DMS 273 (cell line): ENCODE measurements at regions not wholly inside any gene's neighbourhood (a gene's known extent, or its start where the extent isn't known, plus 50 kb on each side); places are given as distances from the start of the nearest gene placed in this dataset.
"Not testable (repeated sequence)": the region's sequence is repeated elsewhere in the genome, so short reads cannot be mapped to it uniquely, and the experiment has no call there.

ENCODE experiments used
- DNase-seq: peaks from one replicate; lab custom pipeline; 2025; ENCODE audit not compliant: unreplicated experiment; lab: John Stamatoyannopoulos, UW

DNA sequence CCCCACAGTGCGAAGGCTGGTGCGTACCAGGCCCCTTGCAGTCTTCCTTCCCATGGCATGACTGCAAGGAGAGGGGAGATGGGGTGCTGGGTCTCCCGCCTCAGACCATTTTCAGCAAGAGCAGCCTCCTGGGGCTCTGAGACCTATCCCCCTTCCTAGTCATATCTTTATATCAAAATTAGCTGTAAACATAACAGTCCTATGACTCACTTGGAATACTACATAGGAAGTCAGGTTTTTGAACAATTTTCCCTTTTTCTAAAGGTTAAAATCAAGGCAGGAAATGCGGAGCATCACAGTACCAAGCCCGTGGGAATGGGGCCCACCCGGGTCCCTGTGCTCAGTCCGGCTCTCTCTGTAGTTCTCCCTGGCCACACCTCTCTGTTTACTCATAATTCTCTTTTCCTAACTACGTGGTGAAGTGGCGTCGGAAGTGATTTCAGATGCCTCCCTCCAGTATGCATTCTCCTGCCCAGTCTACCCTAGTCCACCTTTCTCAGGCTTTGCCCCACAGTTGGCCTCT is 109.8 kb upstream of the TMEM170B start:
- no peak for DNase-seq

DNA sequence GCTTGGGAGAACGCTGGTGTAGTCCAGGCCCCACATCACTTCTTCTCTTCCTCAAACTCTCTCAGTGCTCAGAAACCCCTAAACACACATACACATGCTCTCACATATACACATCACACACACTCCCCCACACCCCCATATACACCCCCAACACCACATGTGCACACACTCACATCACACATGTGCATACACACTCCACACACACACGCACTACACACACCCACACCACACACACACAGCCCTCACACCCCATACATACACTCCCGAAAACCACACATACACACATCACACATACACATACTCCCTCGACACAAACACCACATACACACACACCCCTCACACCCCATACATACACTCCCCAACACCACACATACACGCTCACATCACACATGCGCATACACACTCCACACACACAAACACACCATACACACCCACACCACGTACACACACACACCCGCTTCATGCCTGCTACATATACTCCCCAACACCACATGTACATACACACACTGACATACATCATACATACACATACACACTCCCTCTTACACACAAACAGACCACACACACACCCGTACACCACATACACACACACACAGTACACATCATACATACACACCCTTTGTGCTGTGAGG is 110.3 kb upstream of the TMEM170B start:
- no peak for DNase-seq

DNA sequence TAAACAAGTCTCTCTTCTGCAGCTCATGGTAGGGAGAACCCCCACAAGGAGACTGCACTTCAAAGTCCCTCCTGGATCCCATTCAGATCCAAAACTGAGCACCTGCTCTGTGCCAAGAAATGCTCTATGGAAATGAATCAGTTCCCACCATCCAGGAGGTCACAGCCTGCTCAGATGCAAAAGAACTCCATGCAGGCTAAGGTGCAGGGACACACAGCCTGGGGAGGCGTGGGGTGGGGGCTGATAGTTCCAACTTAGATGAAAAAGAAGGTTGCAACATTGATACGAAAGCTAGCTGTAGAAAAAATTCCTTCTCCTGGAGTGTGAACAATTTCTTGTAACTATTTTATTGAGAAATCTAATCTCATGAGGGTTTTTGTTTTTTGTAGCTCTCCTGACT is 111.0 kb upstream of the TMEM170B start:
- DNase-seq: no peak

DNA sequence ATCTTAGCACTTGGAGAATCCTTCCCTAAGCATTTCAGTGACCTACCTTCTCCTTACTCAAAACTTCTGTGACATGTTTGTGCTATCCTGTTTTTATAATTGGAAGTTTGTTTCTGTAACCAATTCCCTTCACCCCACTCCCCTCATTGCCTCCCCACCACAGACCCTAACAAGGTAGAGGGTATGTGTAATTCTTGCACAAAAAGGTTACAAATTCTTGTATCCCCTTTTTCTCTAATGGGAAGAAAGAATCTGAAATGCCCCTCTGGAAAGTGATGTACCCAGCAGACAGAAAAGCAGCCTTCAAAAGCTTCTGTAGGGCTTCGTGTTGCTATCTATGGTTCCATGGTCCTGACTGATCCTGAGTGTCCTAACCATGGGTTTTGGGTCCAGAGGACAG is 111.7 kb upstream of the TMEM170B start:
- DNase-seq: no peak

DNA sequence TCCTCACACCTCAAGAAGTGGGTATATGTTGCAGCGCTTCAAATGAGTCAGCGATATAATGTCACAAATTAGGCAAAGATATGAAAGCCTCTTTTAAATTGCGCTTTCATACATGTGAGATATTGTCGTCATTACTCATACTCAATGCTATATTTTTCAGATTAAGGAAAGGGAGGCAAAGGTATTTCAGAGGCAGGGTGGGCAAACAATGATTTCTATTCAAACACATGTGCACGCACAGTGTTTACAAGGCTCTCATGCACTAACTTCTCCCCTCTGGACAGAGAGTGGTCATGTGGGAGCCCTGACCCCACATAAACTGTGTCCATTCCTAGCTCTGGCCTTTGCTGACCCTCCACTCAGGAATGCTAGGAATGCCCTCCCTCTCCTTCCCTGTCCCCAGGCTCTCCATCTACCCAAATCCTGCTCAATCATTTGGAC is 112.1 kb upstream of the TMEM170B start:
- DNase-seq: no peak

DNA sequence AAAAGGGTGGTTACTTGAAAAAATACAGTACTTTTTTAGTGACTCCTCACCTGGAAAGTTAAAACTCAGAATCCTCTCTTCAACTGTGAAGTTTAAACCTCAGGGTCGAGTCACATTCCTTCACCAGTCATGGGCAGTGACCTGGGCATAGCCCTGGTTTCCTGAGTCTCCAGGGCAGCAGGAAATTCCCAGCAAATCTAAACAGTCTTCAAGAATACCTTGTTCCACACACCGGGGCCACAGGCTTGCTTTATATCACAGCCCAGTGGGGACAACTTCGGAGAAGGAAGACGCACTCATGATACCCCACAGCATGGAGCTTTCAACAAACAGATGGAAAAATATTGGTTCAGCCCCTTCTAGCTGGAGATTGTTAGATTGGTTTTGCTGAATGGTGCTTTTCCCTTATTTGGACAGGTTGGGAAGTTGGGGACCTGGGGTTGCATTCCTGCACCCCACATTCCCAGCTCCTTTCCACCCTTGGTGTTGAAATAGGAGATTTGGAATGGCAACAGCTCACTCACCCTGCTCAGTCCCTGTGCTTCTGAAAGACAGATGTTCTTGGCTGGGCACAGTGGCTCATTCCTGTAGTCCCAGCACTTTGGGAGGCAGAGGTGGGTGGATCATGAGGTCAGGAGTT is 113.0 kb upstream of the TMEM170B start:
- DNase-seq: no peak

DNA sequence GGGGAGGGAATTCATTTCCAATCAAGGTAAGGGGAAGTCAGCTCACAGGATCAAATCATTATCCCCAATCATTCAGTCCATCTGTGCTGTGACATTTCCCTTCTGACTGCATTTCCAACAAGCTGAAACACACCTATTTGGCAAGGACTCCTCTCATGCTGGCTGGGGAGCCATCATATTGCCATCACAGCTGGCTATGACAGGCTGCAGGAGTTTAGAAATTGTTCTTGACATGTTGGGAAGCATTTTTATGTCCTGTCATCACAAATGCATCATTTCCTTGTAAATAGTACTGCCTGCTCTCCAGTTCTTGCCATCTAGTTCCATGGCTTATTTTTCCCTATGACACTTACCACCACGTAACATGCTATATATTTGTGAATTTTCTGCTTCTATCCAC is 113.9 kb upstream of the TMEM170B start:
- no peak for DNase-seq

DNA sequence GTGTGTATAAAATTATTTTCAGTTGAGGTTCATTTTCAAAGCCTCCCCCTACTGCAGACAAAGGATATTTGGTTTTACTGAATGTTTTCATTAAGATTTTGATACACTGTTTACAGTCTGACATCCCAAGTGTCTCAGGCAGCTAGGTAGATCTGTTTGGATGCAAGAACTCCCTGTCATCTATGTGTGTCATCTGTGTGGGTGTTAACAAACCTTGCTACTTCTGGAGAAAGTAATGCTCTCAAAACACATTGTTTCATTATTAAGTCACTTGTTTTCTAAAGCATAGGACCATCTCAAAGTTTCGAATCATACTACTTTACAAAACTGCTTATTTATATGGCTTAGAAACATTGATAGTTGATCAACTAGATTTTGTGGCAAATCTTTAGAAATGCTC is 114.5 kb upstream of the TMEM170B start:
- no peak for DNase-seq

DNA sequence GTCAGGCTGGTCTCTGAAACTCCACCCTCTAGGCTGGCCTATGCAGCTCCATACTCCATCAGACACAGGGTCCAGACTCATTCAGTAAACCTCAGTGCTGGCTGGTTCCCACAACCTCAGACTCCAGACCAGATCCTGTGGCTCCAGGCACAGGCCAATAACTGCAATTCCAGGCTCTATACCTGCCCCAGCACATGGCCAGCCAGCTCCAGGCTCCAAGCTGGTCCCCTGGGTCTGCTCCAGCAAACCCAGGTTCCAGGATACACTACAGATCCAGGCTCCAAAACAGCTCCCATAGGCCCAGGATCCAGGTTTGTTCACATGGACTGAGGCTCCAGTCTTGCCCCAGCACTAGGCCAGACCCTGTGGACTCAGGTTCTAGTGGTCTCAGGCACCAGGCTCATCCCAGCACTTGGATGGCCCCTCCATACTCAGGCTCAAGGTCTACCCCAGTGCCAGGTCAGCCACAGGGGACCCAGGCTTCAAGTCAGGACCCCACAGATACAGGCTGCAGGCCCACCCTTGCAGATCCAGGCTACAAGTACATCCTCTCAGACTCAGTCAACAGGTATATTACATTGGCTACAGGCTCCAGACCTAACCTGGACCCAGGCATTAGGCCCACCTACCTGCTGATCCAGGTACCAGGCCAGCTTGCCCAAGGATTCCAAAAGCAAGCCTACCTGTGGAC is 117.6 kb upstream of the TMEM170B start:
- DNase-seq: no peak

DNA sequence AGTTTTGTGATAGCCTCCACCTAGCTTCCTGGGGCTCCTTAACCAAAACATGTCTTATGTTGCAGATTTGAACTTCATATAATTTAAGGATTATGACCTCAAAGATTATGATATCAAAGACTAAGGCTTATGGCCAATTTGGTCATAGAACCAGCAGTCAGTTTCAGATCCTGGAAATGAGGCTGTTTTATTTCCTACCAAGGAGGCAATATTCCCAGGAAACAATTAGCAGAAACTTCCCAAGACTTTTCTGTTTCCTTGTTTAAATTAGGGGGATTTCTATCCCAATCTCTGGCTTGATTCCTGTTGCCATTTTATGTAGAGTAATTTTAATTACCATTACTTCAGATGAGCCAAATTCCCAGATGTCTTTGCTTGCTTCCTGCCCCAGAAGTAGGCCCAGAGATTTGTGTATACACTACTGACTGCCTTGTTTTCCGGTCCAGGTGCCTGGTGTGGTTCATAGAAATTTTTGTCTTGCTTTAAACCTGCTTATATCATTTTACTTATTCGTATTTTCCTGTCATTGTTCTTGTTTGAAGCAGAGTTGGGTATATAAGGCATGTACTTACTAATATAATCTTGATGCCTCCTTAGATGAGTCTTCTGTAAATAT is 119.2 kb upstream of the TMEM170B start:
- DNase-seq: no peak

DNA sequence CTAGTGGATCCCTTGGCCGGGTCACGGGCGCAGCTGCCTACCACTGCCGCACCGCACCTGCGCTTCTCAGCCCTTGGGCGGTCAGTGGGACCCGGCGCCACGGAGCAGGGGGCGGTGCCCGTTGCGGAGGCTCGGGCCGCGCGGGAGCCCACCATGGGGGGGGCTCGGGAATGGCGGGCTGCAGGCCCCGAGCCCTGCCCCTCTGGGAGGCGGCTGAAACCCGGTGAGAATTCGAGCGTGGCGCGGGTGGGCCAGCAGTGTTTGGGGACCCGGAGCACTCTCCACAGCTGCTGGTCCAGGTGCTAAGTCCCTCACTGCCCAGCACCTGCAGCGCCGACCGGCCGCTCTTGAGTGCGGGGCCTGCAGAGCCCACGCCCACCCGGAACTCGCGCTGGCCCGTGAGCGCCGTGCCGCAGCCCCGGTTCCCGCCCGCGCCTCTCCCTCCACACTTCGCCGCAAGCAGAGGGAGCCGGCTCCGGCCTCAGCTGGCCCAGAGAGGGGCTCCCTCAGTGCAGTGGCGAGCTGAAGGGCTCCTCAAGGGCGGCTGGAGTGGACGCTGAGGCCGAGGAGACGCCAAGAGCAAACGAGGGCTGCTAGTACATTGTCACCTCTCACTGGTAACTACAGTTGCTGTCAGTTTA is 120.5 kb upstream of the TMEM170B start:
- no peak for DNase-seq

DNA sequence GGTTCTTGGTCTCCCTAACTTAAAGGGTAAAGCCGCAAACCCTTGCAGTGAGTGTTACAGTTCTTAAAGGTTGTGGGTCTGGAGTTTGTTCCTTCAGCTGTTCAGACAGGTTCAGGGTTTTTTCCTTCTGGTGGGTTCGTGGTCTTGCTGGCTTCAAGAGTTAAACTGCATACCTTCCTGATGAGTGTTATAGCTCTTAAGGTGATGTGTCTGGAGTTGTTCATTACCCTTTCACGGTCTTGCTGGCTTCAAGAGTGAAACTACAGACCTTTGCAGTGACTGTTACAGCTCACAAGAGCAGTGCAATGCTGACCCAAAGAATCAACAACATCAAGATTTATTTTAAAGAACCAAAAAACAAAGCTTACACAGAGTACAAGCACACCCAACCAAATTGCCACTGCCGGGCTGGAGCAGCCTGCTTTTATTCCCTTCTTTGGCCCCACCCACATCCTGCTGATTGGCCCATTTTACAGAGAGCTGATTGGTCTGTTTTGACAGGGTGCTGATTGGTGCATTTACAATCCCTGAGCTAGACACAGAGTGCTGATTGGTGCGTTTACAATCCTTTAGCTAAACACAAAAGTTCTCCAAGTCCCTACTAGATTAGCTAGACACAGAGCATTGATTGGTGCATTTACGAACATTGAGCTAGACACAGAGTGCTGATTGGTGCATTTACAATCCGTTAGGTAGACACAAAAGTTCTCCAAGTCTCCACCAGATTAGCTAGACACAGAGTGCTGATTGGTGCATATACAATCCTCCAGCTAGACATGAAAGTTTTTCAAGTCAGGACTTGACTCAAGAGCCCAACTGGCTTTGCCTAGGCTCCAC is 121.2 kb upstream of the TMEM170B start:
- DNase-seq: not testable (repeated sequence)

DNA sequence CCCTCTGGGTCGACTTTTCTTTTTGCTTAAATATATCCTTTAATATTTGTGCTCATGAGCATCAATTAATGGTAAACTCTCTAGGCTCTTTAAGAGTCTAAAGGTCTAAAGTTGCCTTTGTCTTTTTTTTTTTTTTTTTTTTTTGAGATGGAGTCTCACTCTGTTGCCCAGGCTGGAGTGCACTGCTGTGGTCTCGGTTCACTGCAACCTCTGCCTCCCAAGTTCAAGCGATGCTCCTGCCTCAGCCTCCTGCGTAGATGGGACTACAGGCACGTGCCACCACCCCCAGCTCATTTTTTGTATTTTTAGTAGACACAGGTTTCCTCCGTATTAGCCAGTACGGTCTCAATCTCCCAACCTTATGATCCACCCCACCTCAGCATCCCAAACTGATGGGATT is 122.0 kb upstream of the TMEM170B start:
- DNase-seq: no peak

DNA sequence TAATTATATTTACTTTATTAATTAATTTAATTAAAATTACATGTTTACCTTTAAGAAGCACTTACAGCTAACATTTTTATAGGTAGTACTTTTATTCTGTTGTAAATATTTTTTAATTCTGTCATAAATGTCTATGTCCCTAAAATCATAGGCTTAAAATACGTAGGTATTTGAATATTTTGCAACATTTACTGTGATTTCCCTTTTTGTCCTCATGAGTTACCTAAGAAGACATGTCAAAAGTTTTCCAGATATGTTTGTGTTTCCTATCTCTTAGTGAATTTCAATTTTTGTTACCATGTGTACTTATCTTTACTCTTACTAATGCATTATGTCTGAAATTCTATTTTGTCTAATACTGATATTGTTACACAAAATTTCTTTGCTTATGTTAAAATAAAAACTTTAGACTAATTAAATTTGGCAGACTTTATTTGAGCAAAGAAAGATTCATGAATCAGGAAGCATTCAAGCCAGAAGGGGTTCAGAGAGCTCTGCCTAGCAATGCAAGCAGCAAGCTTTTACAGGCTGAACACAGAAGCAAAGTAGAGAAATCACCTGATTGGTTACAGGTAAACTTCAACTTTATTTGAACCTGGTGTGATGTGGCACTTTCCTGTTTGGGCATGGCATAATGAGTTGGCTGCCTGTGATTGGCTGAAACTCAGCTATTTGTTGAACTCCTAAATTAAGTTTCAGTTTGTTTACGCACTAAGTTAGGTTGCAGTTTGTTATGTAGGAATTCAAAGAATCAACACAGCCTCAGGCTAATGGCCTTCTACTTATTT is 123.2 kb upstream of the TMEM170B start:
- DNase-seq: no peak

DNA sequence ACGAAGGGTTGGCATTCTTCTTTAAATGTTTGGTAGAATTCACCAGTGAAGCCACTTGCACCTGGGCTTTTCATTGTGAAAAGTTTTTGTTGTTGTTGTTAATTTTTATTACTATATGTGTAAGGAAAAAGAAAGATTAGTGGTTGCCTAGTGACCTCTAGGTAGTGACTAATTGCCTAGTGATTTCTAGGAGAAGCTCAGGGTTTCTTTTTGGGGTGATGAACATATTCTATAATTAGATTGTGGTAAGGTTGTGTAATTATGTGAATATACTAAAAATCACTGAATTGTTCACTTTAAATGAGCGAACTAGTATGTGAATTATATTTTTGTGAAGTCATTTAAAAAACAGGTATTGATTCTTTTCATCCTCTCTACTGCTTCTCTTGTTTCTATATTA is 123.8 kb upstream of the TMEM170B start:
- no peak for DNase-seq

DNA sequence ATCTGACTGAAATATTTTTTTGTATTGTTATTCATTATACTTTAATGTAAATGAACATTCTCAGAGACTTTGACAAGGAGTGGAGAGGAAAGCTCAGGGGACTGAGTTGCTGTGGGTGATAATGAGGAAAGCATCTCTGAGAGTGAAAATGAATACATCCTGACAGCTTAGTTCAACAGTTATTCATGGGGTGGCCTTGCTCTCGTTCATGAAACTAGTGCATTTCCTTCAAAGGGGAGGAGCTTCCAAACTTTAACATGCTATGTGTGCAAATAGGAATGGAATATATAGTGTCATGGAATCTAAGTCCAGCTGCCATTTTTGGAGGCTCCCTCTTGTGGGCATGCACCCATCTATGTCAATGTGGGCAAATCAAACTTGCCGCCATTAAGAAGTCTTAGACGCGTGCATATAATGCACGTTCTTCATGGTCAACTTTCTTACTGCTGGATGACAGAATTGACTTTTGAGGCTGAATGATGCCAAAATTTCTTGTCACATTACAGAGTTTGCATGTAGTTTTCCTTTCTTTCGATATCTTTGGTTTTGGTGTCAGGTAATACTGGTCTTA is 124.3 kb upstream of the TMEM170B start:
- no peak for DNase-seq

DNA sequence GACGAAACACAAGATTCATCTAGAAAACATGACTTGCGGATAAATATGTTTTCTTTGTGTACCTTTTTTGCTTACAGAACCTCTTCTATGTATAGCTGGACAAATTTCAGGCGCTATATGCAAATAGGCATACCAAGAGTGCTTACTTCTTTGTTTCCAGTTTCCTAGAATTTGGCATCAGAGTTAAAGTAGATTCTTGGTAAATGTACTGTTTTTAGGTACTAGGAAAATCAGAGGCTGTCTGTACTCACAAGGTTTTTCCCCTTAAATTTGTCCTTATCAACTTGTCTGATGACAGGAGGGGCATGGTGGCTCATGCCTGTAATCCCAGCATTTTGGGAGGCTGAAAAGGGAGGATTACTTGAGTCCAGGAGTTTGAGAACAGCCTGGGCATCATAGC is 124.9 kb upstream of the TMEM170B start:
- DNase-seq: no peak

DNA sequence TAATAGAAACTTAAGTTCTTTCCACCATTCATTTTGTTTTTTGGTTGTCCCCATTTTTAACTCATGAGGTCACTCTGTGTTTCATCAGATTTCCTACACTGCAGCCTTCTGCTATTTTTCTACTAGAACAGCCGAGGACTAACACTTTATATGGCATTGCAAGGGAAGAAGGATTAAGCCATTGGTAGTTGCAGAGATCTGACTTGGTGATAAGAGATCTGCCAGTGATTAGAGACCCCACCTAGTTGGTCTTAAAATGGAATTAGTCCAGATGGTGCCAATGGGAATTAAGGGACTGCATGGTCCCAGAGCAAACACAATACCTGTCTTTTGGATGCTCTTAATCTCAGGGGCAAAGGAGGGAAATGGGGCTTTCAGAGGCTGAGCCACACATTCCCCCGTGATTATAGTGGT is 125.5 kb upstream of the TMEM170B start:
- no peak for DNase-seq

DNA sequence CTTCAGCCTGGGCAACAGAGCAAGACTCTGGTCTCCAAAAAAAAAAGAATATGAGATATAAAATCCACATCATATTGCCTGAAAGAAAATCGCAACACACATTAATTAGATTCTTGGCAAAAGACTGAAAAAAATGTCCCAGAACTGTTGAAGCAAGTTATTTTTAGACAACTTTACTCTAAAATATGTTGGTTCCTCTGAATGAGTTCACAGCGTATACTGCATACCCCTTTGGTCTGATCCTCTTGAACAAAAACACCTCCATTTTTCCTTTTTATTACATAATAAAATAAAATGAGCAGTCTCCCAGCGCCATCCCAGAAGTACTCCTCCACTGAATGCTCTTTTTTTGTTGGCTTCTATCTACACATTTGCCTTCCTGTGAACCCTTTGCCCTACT is 126.0 kb upstream of the TMEM170B start:
- no peak for DNase-seq
